ENCODE measurements at regions not wholly inside any gene's neighbourhood (a gene's known extent, or its start where the extent isn't known, plus 50 kb on each side); places are given as distances from the start of the nearest gene placed in this dataset.

DNA sequence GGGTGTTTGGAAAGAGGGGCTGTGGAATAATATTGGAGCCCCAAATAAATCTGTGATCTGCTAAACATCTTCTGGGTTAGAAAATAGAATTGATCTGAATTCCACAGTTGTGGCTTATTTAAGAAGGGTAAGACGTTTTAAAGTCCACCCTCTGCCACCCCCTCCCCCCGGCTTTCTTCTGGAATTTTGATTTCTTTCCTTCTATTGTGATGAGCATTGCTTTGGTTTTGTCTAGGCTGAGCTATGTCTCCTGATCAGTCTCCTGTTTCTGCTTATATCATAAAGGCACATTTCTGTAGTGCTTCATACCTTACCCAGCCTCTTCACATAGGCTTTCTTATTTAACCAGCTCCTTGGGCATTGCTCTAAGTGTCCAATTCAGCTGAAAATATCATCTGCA lies 77.3 kb upstream of the SLC38A2 start:
- H3K79me2 ChIP-seq (ENCODE audit: insufficient read depth, low read length): no peaks in the 10 kb centered on the region
- H2AFZ ChIP-seq (ENCODE audit: insufficient read depth, low read depth, low read length, poor library complexity, severe bottlenecking): peak overlapping the region; percentile 77
- Mint-ChIP-seq H3K27me3 (ENCODE audit: low read depth in 3 of 3) (no peaks in the 10 kb centered on the region), H3K9me3 (peaks cover 0 to 5% (median 3%) of the 10 kb centered on the region in 7 donors), H3K27ac (peak overlapping the region in 1 of 7 donors; percentile 23), H3K36me3 (no peaks in the 10 kb centered on the region), H3K4me3 (peak overlapping the region in 1 of 2 donors; percentile 69), H3K4me1 (peaks cover 38% of the 10 kb centered on the region)
- H3K4me3 ChIP-seq (replicated peaks in 1 of 3; ENCODE audit: low read depth in 2 of 3, low read length in 3 of 3): peak overlapping the region in 1 of 3 experiments; percentile 62
- no peak for DNase-seq
- peak overlapping the region; percentile 49 for H3K4me2 ChIP-seq (replicated peaks; ENCODE audit: extremely low read depth, low read length, poor library complexity, severe bottlenecking)
- peak overlapping the region in 1 of 2 donors; percentile 60 for H3K27ac ChIP-seq (ENCODE audit: low read depth in 1 of 2, low read length in 2 of 2)
- H3K9ac ChIP-seq (ENCODE audit: insufficient read depth, low read length, poor library complexity, severe bottlenecking): no peak overlapping the region
- no peaks in the 10 kb centered on the region for H4K20me1 ChIP-seq (ENCODE audit: insufficient read depth, low read length)
- no peaks in the 10 kb centered on the region for H3K36me3 ChIP-seq (replicated peaks in 1 of 2; ENCODE audit: control insufficient read depth in 1 of 2, insufficient read depth in 2 of 2, low read length in 2 of 2)
- intact Hi-C loops (cut with micrococcal nuclease): no loop called here
- WGBS (ENCODE audit: insufficient coverage): no CpG with 5 or more reads among the region's 2 CpGs
- no peak for TF ChIP-seq CTCF (IDR thresholded peaks at IDR 0.05)
- no peaks in the 10 kb centered on the region for H3K9me3 ChIP-seq (replicated peaks in 1 of 2; ENCODE audit: control insufficient read depth in 1 of 2, insufficient read depth in 1 of 2, low read length in 2 of 2)
- no peaks in the 10 kb centered on the region for H3K27me3 ChIP-seq (ENCODE audit: control insufficient read depth in 2 of 2, insufficient read depth in 2 of 2, low read length in 2 of 2)
- H3K4me1 ChIP-seq (ENCODE audit: control insufficient read depth in 1 of 2, insufficient read depth in 2 of 2, low read length in 2 of 2): peaks cover 15 to 16% of the 10 kb centered on the region in 2 donors

DNA sequence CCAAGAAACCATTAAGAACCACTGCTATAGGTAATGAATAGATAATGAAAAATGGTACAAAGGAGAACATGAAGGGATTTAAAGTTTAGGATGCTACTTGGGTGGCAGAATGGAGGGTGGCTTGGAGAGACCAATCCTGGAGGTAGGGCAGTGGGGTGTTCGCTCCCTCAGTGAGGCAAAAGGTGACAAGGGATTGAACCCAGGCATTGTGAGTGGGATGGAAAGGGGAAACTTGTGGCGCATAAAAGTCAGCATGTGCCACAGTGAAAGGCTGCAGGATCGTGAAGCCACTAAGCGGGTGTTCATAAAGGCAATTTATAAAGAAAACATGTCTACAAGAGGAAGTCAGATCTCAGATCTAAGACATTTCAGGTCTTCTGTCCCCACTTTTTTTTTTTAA lies 76.7 kb upstream of the SLC38A2 start:
- no peaks in the 10 kb centered on the region for H3K27me3 ChIP-seq (ENCODE audit: control insufficient read depth in 2 of 2, insufficient read depth in 2 of 2, low read length in 2 of 2)
- Mint-ChIP-seq H3K27me3 (ENCODE audit: low read depth in 3 of 3) (no peaks in the 10 kb centered on the region), H3K4me3 (no peak overlapping the region), H3K4me1 (peaks cover 35% of the 10 kb centered on the region), H3K36me3 (no peaks in the 10 kb centered on the region), H3K9me3 (peaks cover 0 to 5% (median 3%) of the 10 kb centered on the region in 7 donors), H3K27ac (peak overlapping the region in 1 of 7 donors; percentile 64)
- H4K20me1 ChIP-seq (ENCODE audit: insufficient read depth, low read length): no peaks in the 10 kb centered on the region
- no peak for DNase-seq
- peaks cover 11 to 16% of the 10 kb centered on the region in 2 donors for H3K4me1 ChIP-seq (ENCODE audit: control insufficient read depth in 1 of 2, insufficient read depth in 2 of 2, low read length in 2 of 2)
- no peaks in the 10 kb centered on the region for H3K36me3 ChIP-seq (replicated peaks in 1 of 2; ENCODE audit: control insufficient read depth in 1 of 2, insufficient read depth in 2 of 2, low read length in 2 of 2)
- no peak overlapping the region for H2AFZ ChIP-seq (ENCODE audit: insufficient read depth, low read depth, low read length, poor library complexity, severe bottlenecking)
- H3K9me3 ChIP-seq (replicated peaks in 1 of 2; ENCODE audit: control insufficient read depth in 1 of 2, insufficient read depth in 1 of 2, low read length in 2 of 2): no peaks in the 10 kb centered on the region
- H3K4me2 ChIP-seq (replicated peaks; ENCODE audit: extremely low read depth, low read length, poor library complexity, severe bottlenecking): no peak overlapping the region
- intact Hi-C loops (cut with micrococcal nuclease): no loop called here
- 100% methylated on average over 1 of the region's 4 CpGs for WGBS (ENCODE audit: insufficient coverage)
- no peak overlapping the region for H3K9ac ChIP-seq (ENCODE audit: insufficient read depth, low read length, poor library complexity, severe bottlenecking)
- H3K4me3 ChIP-seq (replicated peaks in 1 of 3; ENCODE audit: low read depth in 2 of 3, low read length in 3 of 3): no peak overlapping the region
- TF ChIP-seq CTCF (IDR thresholded peaks at IDR 0.05): no peak
- H3K27ac ChIP-seq (ENCODE audit: low read depth in 1 of 2, low read length in 2 of 2): no peak overlapping the region
- no peaks in the 10 kb centered on the region for H3K79me2 ChIP-seq (ENCODE audit: insufficient read depth, low read length)

Measured in CD14-positive monocyte (primary cell).